GM12875 (cell line): ENCODE measurements at regions not wholly inside any gene's neighbourhood (a gene's known extent, or its start where the extent isn't known, plus 50 kb on each side); places are given as distances from the start of the nearest gene placed in this dataset.
"Not testable (repeated sequence)": the region's sequence is repeated elsewhere in the genome, so short reads cannot be mapped to it uniquely, and the experiment has no call there.

Experiments
- H3K4me3 ChIP-seq: one replicate; pipeline ENCODE4 v1.5.1; 2011; ENCODE audit warnings: low read depth, low read length, control low read depth
- TF ChIP-seq, protein P1 (sequence below): IDR thresholded peaks from 2 replicates; pipeline ENCODE4 v1.5.1; 2011; ENCODE audit warnings: low read depth, mild to moderate bottlenecking, control low read depth, inconsistent platforms, low read length, moderate library complexity, borderline replicate concordance; ENCODE audit not compliant: insufficient read depth

DNA sequence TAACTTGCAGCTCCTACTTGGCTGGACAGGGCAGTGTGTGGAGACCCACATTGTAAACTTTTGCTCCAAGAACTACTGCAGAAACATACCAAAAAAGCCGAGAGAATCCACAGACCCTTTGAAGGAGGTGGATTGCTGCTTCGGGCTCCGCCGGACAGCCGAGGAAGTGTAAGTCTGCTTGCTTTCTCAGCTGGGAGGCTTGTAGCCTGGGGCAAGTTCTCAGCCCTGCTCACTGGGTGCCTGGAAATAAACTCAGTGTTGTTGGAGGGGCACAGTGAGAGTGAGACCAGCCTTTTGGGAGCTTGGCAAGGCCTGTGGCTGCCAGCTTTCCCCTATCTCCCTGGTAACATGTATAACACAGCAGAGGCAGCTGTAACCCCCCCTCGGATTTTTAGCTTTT, 215.6 kb downstream of the SYK start:
- no peak overlapping the region for H3K4me3 ChIP-seq
- TF ChIP-seq, protein P1, sequence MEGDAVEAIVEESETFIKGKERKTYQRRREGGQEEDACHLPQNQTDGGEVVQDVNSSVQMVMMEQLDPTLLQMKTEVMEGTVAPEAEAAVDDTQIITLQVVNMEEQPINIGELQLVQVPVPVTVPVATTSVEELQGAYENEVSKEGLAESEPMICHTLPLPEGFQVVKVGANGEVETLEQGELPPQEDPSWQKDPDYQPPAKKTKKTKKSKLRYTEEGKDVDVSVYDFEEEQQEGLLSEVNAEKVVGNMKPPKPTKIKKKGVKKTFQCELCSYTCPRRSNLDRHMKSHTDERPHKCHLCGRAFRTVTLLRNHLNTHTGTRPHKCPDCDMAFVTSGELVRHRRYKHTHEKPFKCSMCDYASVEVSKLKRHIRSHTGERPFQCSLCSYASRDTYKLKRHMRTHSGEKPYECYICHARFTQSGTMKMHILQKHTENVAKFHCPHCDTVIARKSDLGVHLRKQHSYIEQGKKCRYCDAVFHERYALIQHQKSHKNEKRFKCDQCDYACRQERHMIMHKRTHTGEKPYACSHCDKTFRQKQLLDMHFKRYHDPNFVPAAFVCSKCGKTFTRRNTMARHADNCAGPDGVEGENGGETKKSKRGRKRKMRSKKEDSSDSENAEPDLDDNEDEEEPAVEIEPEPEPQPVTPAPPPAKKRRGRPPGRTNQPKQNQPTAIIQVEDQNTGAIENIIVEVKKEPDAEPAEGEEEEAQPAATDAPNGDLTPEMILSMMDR: no peak

DNA sequence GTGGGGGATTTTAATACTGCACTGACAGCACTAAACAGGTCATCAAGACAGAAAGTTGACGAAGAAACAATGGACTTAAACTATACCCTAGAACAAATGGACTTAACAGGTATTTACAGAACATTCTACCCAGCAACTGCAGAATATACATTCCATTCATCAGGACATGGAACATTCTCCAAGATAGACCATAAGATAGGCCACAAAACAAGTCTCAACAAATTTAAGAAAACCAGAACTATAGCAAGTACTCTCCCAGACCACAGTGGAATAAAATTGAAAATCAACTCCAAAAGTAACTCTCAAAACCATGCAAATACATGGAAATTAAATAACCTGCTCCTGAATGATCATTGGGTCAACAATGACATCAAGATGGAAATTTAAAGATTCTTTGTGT, 218.3 kb downstream of the SYK start:
- H3K4me3 ChIP-seq: not testable (repeated sequence)

DNA sequence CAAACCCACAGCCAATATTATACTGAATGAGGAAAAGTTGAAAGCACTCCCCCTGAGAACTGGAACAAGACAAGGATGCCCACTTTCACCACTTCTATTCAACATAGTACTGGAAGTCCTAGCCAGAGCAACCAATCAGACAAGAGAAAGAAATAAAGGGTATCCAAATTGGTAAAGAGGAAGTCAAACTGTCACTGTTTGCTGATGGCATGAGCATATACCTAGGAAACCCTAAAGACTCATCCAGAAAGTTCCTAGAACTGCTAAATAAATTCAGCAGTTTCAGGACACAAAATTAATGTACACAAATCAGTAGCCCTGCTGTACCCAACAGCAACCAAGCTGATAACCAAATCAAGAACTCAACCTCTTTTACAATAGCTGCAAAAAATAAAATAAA, 220.0 kb downstream of the SYK start:
- not testable (repeated sequence) for H3K4me3 ChIP-seq

DNA sequence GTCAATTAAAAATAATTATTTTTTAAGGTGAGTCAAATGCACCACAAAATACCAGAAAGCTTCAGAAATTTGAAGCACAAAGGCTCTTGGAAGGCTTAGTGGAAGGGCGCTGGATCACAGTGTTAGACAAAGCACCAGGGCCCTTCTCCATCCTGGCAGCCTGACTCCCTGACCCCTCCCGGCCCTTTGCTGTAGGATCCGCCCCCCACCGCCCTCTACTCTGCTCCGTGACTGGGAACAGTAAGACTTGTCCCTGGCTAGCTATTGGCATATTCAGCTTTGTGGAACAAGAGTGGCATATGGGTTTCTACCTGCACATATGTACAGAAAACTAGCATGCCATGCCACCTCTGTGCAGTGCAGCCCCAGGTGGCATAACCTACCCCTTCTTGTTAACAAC, 222.1 kb downstream of the SYK start:
- TF ChIP-seq, protein P1: no peak
- H3K4me3 ChIP-seq: no peak overlapping the region

DNA sequence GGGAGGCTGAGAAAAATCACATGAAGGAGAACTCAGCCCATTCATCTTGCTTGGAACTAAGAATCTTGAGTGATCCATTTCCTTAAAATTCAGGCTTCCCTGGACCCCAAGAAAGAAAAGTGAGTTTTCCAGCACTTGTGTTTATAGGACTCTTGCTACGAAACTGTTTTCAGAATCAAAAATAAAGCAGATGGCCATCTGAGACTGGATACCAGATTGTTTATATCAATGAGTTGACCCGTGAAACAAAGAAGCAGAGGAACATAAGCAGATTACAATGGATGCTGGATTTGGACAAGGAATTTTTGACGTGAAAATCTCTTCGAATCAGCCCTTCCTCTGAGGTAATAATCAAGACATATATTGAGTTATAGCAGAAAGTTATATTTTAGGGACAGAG, 223.2 kb downstream of the SYK start:
- TF ChIP-seq, protein P1: no peak
- H3K4me3 ChIP-seq: no peak overlapping the region

DNA sequence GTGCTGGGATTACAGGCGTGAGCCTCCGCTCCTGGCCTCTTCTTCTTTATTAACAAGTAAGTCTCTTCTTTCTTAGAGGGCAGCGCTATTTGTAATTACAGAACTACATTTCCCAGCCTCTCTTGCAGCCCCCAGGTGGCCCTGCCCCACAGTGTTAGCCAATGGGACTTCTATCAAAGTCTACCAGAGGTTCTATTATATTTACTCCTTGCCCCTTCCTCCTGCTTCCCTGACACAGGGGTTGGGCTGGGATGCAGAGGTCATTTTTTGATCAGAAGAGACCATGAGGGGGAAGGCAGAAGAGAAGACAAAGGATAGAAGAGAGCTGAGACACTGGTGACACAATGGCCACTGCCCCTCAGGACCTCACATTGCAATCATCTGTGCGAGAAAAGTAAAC, 224.2 kb downstream of the SYK start:
- no peak overlapping the region for H3K4me3 ChIP-seq
- TF ChIP-seq, protein P1: no peak

DNA sequence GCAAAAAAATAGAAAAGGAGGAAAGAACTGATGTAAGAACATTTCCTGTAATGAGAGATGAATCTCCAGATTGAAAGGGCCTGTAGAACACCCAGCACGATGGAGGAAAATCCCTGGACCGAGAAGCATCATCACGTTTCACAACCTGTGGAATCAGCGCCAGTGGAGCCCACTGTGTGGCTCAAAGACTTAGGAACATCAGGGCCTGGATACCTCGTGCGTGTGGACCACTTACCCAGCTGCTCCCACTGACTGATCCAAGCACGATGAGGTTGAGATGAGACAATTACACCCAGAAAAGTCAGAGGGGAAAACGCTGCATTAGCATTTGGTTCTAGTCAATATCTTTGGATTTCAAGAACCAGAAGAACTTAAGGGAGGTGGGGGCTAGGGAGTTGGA, 224.6 kb downstream of the SYK start:
- H3K4me3 ChIP-seq: no peak overlapping the region
- TF ChIP-seq, protein P1: no peak

DNA sequence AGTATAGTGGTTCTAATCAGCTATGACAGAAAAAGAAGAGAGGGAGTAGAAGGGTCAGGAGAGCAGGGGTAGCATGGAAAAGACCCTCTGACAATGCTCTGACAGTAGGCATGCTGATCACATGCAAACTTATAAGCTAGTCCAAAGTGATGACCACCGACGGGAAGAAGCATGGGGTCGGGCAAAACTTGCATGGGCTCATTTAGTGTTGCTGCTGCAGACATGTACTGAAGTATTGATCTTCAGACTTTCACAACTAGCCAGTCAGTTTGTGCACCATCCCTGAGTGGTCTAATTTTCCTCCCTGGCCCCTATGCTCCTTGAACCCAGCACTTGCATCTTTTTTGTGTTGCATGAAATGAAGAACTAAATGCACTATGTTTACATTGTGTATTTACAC, 225.4 kb downstream of the SYK start:
- TF ChIP-seq, protein P1: no peak
- H3K4me3 ChIP-seq: no peak overlapping the region
